HCT116 (cell line): ENCODE measurements at regions not wholly inside any gene's neighbourhood (a gene's known extent, or its start where the extent isn't known, plus 50 kb on each side); places are given as distances from the start of the nearest gene placed in this dataset.

Source experiments
- ATF3 ChIP-seq: IDR thresholded peaks from 2 replicates; pipeline ENCODE4 v1.6.1; 2012
- CTCF ChIP-seq, 3 experiments: fragments of 200-600 bp in 1 of 3; sonication (generic) in 1 of 3; IDR thresholded peaks in 2 of 3; conservative IDR thresholded peaks in 1 of 3; 2 replicates each; pipeline ENCODE4 v1.5.1; 2012 to 2017; ENCODE audit warnings: low read depth in 2 of 3, low read length in 2 of 3, antibody characterized with exemption in 1 of 3, borderline replicate concordance in 1 of 3, control low read depth in 1 of 3, mild to moderate bottlenecking in 1 of 3, mixed read lengths in 1 of 3, mixed run types in 1 of 3, moderate library complexity in 1 of 3; ENCODE audit not compliant: insufficient read depth in 1 of 3
- EZH2 ChIP-seq: fragments of 200-600 bp; sonication (generic); IDR thresholded peaks from 2 replicates; pipeline ENCODE4 v1.6.1; 2017; ENCODE audit warnings: antibody characterized with exemption, mixed run types
- EZH2phosphoT487 ChIP-seq: fragments of 200-600 bp; IDR thresholded peaks from 2 replicates; pipeline ENCODE4 v1.6.1; 2018; ENCODE audit warnings: antibody characterized with exemption, borderline replicate concordance
- FOSL1 ChIP-seq: IDR thresholded peaks from 2 replicates; pipeline ENCODE4 v1.6.1; 2012; ENCODE audit warnings: low read depth
- MAX ChIP-seq: IDR thresholded peaks from 2 replicates; pipeline ENCODE4 v1.6.1; 2012
- POLR2A ChIP-seq: IDR thresholded peaks from 2 replicates; pipeline ENCODE4 v1.7.0; 2011; ENCODE audit warnings: borderline replicate concordance; ENCODE audit not compliant: insufficient read depth, insufficient read length; ENCODE audit errors: extremely low read depth
- POLR2AphosphoS5 ChIP-seq: IDR thresholded peaks from 2 replicates; pipeline ENCODE4 v1.6.1; 2011; ENCODE audit warnings: mild to moderate bottlenecking, low read depth, low read length, moderate library complexity
- RAD21 ChIP-seq: IDR thresholded peaks from 2 replicates; pipeline ENCODE4 v1.6.1; 2012; ENCODE audit warnings: low read depth, mild to moderate bottlenecking
- REST ChIP-seq: IDR thresholded peaks from 2 replicates; pipeline ENCODE4 v1.6.1; 2012; ENCODE audit warnings: low read depth
- SP1 ChIP-seq: IDR thresholded peaks from 2 replicates; pipeline ENCODE4 v1.6.1; 2012; ENCODE audit warnings: low read depth
- TCF7L2 ChIP-seq: IDR thresholded peaks from 2 replicates; pipeline ENCODE4 v1.7.0; 2011; ENCODE audit warnings: borderline replicate concordance, inconsistent platforms; ENCODE audit not compliant: insufficient read depth, insufficient read length; ENCODE audit errors: extremely low read depth
- YY1 ChIP-seq: IDR thresholded peaks from 2 replicates; pipeline ENCODE4 v1.6.1; 2011; ENCODE audit warnings: low read length, low read depth, moderate library complexity, mild to moderate bottlenecking; ENCODE audit not compliant: insufficient replicate concordance; ENCODE audit errors: extremely low read depth
- ZNF274 ChIP-seq: fragments of 200-500 bp; sonication (Bioruptor generic); IDR thresholded peaks from 2 replicates; pipeline ENCODE4 v1.6.1; 2014; ENCODE audit warnings: mild to moderate bottlenecking, low read depth, low read length, inconsistent platforms

- TF ChIP-seq ATF3 (no peak), MAX (no peak), SP1 (no peak), EZH2phosphoT487 (no peak), REST (no peak), POLR2A (no peak), POLR2AphosphoS5 (no peak), FOSL1 (no peak), CTCF (IDR thresholded peaks at IDR 0.05 in 2 of 3, conservative IDR thresholded peaks at IDR 0.05 in 1 of 3; ENCODE audit: borderline replicate concordance in 1 of 3, insufficient read depth in 1 of 3, low read depth in 2 of 3, low read length in 2 of 3) (no peak), EZH2 (no peak), RAD21 (no peak), TCF7L2 (no peak), YY1 (no peak), ZNF274 (no peak)
Measured at GRCh38 chr1:115496904-115497527, 144.8 kb upstream of the VANGL1 start.
